ENCODE measurements at regions not wholly inside any gene's neighbourhood (a gene's known extent, or its start where the extent isn't known, plus 50 kb on each side); places are given as distances from the start of the nearest gene placed in this dataset.

DNA sequence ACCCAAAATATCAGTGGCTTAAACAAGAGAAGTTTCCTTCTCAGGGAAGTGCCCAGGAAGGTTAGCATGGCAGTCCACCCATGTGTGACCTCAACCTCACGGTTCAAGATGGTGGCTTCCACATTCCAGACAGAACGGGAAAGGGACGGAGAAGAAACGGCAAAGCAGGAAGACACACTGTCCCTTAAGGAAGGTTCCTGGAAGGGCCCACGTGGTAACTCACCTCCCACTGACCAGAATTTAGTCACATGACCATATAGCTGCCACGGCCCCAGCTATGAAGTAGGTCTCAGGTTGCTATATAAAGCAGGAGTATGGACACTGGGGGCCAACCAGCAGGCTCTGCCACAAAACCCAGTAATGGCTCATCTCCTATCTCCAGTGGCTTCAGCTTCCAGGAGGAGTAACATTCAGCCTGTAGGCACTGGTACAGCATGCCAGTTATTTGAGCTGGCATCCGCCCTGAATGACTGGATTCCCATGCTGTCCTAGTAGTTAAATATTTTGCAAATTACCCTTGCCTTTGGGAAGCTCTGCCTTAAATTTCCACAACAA is 278.5 kb upstream of the KLF14 start:
- DNase-seq (ENCODE audit: low read depth, low spot score) = no peak

DNA sequence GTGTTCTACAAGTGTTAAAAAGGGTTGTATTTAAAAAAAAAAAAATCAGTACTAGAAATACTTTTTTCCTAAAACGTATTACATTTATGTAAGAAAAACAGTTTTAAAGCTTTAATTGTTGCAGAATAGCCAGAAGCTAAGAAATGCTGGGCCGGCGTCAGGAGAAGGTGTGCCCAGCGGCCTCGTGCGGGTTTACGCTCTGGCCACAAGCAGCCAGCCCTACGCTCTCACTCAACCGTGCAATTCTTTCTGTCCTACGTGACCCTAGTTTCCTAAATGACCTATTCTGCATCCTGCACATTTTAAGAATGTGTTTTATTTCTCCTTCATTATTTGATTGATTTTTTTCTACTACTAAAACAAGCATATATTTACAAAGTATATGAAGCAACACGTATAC is 279.7 kb upstream of the KLF14 start:
- DNase-seq (ENCODE audit: low read depth, low spot score) = no peak

DNA sequence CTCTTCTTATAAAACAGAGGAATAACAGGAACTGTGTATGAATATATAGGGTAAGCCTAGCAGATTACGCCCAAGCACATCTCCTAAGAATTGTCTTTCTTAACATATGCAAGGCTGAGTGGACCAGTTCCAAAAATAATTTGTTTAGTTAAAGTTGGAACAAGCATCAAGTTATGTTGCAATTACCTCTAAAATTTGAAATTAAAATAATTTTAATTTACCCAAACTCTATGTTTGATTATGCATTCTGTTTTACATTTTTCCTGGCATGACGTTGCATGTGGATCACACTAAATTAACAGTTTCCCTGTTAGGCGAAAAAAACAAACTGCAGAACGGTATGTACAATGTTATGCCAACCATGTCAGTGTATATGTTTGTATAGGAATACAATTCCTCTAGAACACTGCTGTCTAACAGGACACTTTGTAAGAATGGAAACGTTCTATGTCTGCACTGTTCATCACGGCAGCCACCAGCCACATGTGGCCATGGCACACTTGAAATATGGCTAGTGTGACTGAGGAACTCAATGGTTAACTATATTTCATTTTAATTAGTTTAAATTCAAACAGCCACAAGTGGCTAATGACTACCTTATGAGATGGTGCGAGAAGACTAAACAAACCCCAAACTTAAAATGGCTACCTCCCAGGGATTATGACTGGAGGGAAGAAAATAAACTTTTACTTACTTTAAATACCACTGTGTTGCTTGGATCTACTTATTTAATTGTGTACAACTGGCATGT is 281.1 kb upstream of the KLF14 start:
- no peak for DNase-seq (ENCODE audit: low read depth, low spot score)

DNA sequence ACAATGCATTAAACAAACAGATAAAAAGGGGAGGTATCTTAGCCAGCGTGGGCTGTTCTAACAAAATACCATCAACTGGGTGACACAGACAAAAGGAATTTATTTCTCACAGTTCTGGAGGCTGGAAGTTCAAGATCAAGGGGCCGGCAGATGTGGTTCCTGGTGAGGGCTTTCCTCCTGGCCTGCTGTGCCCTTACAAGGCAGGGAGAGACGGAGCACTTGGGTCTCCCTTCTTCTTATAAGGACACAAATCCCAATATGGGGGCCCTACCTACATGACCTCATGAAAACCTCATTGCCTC is 281.6 kb upstream of the KLF14 start:
- DNase-seq (ENCODE audit: low read depth, low spot score) = no peak

DNA sequence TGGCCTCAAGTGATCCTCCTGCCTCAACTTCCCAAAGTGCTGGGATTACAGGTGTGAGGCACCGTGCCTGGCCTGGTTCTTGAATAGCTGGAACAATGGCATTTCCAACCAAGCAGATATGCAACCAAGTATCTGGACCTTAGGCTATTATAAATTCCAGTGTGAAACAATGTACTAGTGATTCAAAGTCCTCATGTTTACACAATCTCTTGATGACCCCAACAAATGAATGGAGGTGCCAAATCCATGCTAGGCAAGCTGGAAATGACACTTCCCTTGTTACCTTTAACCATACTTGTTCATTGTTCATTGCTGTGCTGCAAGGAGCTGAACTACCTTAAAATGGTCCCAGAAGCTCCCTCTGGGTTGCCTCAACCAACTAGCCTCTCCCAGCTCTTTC is 282.2 kb upstream of the KLF14 start:
- DNase-seq (ENCODE audit: low read depth, low spot score) = no peak

DNA sequence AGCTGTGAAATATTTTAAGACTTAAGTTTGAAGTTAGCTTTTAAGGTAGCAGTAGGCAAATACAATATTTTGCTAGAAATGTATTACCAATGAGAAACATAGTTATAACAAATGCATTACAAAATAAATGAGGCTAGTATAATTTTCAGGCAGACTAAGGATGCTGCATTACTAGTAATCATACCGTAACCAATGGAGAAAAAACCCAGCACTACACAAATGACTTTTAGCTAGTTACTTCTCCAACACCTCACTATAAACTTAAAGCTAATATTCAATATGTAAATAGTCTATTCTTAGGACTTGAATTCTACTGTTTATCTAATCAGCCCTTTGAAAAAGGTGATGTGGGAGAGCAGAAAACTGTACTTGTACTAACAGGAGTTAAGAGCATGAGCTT is 285.3 kb upstream of the KLF14 start:
- DNase-seq (ENCODE audit: low read depth, low spot score) = no peak

DNA sequence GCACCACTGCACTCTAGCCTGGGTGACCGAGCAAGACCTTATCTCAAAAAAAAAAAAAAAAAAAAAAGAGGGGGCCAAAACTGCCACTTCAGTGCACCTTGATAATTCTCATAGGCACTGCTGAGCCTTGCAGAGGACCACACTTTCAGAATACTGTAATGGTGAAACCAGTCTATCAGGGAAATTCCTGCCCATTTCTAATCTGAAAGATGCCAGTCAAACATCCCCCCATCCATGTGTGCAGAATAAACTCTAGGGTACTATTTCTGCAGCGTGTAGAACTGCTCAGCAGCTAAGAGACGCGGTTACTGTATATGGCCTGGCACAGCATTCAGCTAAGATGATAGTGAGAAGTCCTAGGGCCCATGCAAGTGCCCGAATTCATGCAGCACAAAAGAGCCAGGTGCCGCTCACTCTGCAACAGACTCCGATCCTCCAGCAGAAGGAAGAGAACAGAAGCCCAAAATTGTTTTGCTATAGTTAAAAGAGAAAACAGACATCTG is 286.8 kb upstream of the KLF14 start:
- no peak for DNase-seq (ENCODE audit: low read depth, low spot score)

DNA sequence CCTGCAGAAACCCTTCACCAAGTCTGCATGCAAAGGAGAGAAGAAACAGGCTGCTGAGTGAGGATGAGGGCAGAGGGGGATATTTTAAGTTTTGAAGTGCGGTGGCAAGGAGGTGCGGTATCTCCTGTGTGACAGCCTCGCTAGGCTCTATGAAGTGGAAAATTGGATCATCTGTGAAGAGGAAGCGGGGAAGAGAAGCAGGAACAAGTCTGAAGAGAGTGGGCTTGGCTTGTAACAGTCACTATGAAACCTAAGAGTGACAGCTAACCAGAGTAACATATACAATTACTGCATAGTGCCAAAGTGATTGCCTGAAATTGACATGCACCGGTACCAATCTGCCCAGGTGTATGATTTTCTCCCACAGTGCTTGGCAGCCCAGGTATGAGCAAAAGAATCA is 287.5 kb upstream of the KLF14 start:
- DNase-seq (ENCODE audit: low read depth, low spot score) = no peak

DNA sequence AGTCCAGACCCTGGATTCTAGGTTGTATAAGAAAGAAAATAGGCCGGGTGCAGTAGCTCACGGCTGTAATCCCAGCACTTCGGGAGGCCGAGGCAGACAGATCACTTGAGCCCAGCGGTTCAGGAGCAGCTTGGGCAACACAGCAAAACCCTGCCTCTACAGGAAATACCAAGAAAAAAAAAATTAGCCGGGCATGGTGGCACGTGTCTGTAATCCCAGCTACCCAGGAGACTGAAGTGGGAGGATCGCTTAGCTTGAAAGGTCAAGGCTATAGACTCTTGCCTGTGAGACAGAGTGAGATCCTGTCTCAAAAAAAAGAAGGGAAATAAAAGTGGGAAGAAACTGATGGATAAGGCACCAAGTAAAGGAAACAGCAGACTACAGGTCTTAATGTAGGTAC is 287.9 kb upstream of the KLF14 start:
- DNase-seq (ENCODE audit: low read depth, low spot score) = no peak

DNA sequence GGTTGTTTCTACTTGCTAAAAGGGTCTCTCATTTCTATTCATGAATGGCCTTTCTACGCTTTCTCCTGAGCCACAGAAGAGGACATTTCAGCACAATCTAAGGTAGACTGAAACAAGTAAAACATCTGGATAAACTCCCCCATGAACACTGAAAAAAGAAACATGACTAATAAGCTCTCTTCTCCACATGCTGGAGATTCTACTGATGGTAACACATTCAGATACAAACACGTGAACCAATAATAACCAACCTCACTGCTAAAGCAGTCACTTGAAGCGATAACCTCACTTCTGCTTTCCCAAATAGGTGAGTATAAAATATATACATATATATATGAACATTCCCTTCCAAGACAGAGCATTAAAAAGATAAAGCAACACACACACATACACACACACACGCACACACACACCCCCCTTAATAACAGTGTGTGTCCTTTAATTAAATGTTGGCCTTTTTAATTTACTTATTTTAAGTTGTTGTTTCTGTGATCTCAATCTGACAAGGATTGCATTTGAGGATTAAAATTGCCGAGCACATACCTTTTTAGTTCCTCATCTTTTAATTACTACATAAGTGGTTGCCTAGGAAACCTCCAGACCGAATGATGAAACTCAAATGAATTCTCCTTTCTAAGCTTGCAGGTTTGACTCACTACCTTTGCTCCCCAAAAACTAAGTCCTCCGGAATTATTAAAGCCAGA is 292.4 kb upstream of the KLF14 start:
- DNase-seq (ENCODE audit: low read depth, low spot score) = no peak

DNA sequence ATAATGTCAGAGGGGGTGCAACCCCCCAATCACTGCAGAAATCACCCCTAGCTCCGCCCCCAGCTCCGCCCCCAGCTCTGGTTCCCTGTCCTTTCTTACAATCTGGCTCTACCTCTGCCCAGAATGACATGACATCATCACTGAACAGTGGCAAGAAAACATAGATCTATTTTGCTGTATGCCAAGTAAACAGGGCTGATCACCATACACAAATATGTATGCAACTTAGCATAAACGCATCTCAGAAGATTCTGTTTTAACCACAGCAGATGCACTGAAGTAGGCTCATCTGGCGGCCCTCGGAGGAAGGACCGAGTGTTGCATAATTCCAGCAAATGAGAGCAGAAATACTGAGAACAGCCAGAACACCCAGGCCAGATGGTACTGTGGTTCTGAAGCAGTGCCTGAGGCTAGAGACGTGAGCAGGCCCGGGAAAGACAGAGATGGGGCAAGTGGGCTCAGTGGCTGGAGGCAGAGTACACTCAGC is 293.3 kb upstream of the KLF14 start:
- no peak for DNase-seq (ENCODE audit: low read depth, low spot score)

DNA sequence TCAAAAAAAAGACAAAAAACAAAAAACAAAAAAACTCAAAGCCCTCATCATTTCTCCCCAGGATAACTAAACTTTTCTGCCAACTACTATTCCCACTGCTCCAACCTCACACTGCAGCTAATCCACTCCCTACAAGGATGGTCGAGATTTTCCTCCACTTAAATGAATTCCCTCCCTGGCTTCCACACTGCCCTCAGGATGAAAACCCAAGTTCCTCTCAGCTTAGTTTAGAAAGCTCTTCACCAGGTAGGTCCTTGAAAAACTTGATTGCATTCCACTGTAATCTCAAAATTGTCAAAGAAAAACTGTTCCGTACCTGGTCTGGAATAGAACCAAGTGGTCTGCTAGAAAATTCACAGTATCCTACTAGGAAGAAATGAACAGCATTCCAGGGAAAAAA is 294.3 kb upstream of the KLF14 start:
- no peak for DNase-seq (ENCODE audit: low read depth, low spot score)

DNA sequence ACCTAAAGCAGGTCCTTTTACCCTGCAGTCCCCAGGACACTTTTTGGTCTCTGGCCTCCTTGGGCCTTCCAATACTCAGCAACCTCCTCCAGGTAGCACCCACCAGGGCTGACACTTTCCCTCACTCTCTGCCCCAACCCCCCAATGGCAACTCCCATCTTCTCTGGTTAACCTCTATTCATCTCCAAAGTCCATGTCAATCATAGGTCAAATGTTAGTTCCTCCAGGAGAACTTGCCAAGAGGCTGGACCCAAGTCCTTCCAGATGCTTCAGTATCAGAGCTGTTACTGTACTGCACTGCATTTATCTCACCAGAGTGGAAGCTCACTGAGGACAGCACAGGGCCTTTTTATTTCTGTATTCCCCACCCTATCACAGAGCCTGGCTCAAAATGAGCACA is 295.0 kb upstream of the KLF14 start:
- DNase-seq (ENCODE audit: low read depth, low spot score) = no peak

DNA sequence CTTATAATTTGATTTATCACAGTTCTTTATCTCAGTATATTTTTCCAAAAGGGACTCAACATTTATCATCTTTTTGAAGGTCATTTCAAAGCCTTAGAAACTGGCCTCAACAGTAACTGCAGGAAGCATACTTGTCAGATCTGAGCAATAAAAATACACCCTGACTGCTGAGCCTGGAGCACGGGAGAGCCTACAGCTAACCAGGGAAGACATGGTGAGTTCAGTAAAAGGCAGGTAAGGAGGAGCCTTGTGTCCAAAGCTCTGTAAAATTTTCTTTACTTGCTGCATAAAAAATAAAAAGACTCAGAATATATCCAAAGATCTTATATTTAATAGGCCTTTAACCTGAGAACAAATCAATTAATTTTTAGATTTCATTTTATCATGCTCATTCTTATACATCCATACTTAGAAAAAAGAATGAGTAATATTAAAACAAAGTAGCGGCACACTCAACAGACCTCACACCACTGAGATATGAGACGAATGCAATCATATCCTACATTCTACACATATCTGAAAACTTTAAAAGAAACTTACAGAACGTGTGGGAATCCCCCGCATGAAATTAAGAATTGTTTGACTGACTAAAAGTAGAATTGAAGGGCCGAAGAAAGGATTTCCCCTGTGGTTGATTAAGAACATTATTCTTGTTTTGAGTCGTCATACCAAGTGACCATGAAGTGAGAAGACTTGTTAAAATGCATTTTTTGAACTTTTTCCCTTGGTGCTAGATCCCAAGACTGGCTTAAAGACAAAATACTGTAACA is 296.4 kb upstream of the MKLN1 start:
- no peak for DNase-seq (ENCODE audit: low read depth, low spot score)

DNA sequence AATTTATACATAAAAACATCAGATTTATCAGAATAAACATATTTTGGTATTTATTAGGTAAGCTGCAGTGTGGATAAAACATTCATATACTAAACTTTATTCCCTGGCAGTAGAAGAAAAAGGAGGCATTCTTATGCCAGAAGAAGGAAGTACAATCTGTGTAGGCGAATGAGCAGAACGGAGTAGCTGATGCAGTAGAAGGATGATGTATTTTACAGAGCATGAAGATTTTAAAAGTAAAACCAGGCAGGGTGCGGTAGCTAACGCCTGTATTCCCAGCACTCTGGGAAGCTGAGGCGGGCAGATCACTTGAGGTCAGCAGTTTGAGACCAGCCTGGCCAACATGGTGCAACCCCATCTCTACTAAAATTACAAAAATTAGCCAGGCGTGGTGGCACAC is 294.9 kb upstream of the MKLN1 start:
- DNase-seq (ENCODE audit: low read depth, low spot score) = no peak

DNA sequence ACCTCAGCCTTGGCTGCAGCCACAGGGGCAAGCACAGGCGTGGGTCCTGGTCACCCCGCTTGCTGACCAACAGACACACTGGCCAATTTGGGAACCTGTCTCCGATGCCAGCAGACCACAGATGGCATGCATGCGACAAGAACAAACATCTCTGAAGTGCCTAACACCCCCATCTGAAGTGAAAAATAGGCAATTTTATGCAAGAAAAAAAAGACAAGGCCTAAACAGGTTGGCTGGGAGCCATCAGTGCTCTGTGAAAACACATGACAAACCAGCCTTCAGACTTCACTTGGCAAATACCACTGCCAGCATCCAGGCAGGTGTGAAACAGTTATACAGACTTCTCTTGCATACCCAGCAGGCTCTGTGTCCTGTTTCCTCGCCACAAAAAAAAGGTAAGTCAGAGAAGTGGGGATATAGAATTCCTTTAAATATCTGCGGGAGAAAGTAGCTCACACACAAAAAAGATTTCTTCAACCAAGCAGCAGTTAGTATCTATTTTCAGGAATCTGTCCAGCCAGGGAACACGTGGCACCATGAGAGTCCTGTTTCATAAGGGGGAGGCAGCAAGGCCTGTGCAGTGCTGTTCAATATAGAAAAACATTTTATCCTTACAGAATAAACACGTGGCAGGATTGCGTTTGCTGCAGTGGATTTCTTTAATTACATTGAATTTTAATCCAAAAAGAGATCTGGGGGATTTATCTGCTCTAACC is 293.4 kb upstream of the MKLN1 start:
- DNase-seq (ENCODE audit: low read depth, low spot score) = no peak

DNA sequence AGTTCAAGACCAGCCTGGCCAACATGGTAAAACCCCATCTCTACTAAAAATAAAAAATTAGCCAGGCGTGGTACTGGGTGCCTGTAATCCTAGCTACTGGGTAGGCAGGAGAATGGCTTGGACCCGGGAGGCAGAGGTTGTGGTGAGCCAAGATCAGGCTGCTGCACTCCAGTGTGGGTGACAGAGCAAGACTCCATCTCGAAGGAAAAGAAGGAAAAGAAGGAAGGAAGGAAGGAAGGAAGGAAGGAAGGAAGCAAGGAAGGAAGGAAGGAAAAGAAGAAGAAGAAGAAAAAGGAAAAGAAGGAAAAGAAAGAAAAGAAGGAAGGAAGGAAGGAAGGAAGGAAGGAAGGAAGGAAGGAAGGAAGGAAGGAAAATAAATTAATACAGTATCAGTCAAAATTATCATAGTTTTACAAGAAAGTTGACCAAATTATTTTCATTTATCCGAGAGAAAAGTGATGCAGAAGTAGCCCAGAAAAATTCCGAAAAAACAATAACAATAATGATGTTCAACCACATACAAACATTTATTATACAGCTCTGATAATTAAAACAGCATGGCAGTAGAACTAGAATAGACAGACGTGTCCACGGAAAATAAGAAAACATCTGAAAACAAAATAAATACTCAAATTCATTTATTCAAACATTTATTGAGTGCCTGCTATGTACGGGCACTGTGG is 292.4 kb upstream of the MKLN1 start:
- no peak for DNase-seq (ENCODE audit: low read depth, low spot score)

DNA sequence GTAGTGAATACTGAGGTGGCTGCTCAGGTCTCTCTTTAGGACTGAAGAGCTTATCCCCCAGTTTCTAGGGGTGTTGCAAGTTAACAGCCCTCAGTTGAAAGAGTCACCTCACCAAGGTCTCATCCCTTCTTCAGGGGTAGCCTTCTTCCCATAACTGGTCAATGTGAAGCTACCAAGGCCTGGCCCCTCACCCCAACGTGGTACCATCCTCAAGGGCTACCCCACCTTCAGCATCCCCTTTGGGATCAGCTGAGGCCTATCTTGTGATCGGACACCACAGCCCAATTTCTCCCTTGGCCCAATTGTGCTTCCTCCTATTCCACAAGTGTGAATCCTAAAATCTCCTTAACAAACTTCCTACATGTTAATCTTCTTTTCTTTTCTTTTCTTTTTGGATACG is 289.5 kb upstream of the MKLN1 start:
- no peak for DNase-seq (ENCODE audit: low read depth, low spot score)

DNA sequence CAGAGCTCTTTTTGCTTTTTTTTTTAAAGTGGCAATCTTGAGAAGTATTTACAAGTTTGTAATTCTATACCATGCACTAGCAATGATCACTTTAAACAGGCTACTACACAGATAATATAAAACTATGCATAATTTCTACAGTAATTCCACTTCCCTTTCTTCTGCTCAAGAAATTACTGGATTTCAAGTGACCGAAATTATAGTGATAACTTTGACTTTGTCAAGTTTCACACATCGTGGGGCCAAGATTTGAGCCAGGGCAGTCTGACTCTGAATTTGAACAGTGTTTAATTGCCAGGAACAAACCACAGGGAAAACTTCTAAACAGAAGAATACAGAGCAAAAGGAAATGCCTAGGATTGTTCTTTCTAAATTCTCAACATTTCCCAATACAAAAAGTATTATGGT is 288.3 kb upstream of the MKLN1 start:
- no peak for DNase-seq (ENCODE audit: low read depth, low spot score)

DNA sequence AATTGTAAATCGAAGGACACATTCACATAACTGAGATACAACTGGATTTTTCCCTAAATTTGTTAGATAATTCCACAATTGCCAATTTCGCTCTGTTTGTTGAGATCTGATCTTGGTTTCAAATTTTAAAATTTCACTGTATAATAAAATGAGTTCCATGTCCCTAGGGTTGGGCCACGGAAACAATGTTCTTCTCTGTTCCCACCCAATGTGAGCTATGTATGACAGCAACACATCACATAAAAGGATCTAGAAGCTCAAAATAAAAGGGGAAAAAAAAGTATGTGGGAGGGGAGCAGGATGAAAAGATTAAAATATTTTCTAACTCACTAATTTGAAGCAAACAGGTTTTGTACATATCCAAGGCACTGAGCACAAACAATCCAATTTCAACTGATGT is 287.8 kb upstream of the MKLN1 start:
- no peak for DNase-seq (ENCODE audit: low read depth, low spot score)

DNA sequence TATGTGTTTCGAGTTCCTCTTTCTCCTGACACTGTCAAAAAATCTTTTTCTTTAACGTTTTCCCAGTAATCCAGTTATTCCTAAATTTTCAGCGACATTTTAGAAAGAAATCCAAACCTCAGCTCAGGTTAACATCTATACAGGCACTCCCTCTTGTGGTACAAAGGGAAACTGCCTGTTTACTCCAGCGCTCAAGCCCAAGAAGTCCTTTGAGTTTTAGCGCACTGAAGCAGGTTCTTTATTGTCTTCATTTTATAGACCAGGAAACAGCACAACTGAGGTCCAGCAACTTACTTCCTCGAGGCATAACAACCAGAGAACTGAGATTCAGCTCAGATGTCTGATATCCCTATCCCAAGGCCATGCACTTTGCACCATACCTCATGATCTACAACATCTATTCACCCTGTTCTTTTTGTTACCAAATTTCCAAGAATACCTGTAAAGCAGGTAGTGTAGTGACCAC is 287.2 kb upstream of the MKLN1 start:
- DNase-seq (ENCODE audit: low read depth, low spot score) = peak; percentile 30

All from iPS DF 19.7 (cell line).